ENCODE measurements at regions not wholly inside any gene's neighbourhood (a gene's known extent, or its start where the extent isn't known, plus 50 kb on each side); places are given as distances from the start of the nearest gene placed in this dataset.

- no peak for DNase-seq
Measured at GRCh38 chr16:55380485-55380884, 56.5 kb downstream of the IRX6 start.

GRCh38 chr16:55384288-55385247 lies 60.6 kb downstream of the IRX6 start:
- DNase-seq = no peak

GRCh38 chr16:55385359-55385758 lies 61.4 kb downstream of the IRX6 start:
- DNase-seq = no peak

- no peak for DNase-seq
Measured at GRCh38 chr16:55386534-55387296, 62.7 kb downstream of the IRX6 start.

- no peak for DNase-seq
Measured at GRCh38 chr16:55388131-55388862, 64.3 kb downstream of the IRX6 start.

- DNase-seq = no peak
Measured at GRCh38 chr16:55389426-55390073, 65.5 kb downstream of the IRX6 start.

- no peak for DNase-seq
Measured at GRCh38 chr16:55390630-55391237, 66.7 kb downstream of the IRX6 start.

- DNase-seq = peak; percentile 13
Measured at GRCh38 chr16:55391760-55392375, 67.9 kb downstream of the IRX6 start.

GRCh38 chr16:55392701-55393100 lies 68.7 kb downstream of the IRX6 start:
- DNase-seq = no peak

- no peak for DNase-seq
Measured at GRCh38 chr16:55393991-55394390, 70.0 kb downstream of the IRX6 start.

GRCh38 chr16:55398762-55399161 lies 74.8 kb downstream of the IRX6 start:
- no peak for DNase-seq

- DNase-seq = no peak
Measured at GRCh38 chr16:55399911-55400310, 75.9 kb downstream of the IRX6 start.

GRCh38 chr16:55401046-55401445 lies 77.0 kb downstream of the IRX6 start:
- no peak for DNase-seq

- no peak for DNase-seq
Measured at GRCh38 chr16:55403464-55403863, 75.5 kb upstream of the MMP2 start.

GRCh38 chr16:55406651-55407050 lies 72.3 kb upstream of the MMP2 start:
- DNase-seq = no peak

- DNase-seq = no peak
Measured at GRCh38 chr16:55408661-55409060, 70.3 kb upstream of the MMP2 start.

- no peak for DNase-seq
Measured at GRCh38 chr16:55411231-55411630, 67.8 kb upstream of the MMP2 start.

GRCh38 chr16:55418586-55418985 lies 60.4 kb upstream of the MMP2 start:
- DNase-seq = no peak

- no peak for DNase-seq
Measured at GRCh38 chr16:55421226-55421625, 57.8 kb upstream of the MMP2 start.

GRCh38 chr16:55426865-55427484 lies 52.0 kb upstream of the MMP2 start:
- no peak for DNase-seq
